Neural cell (in vitro differentiated cells): ENCODE measurements at regions not wholly inside any gene's neighbourhood (a gene's known extent, or its start where the extent isn't known, plus 50 kb on each side); places are given as distances from the start of the nearest gene placed in this dataset.

ENCODE experiments used
- H2AFZ ChIP-seq: fragments of 200-600, 300-800 bp; sonication (generic), shearing (Covaris generic); 2 replicates; pipeline ENCODE4 v1.6.0; 2014; ENCODE audit warnings: low read depth, mild to moderate bottlenecking, antibody characterized with exemption, low read length, moderate library complexity
- H3F3A ChIP-seq: fragments of 200-600 bp; shearing (Covaris generic); 2 replicates; pipeline ENCODE4 v1.6.1; 2016; ENCODE audit warnings: mild to moderate bottlenecking, moderate library complexity, mixed read lengths, antibody characterized with exemption, low read length; ENCODE audit not compliant: insufficient read depth, poor library complexity, severe bottlenecking
- H3K27ac ChIP-seq: fragments of 200-600, 300-800 bp; sonication (generic), shearing (Covaris generic); 2 replicates; pipeline ENCODE4 v1.5.1; 2014; ENCODE audit warnings: mild to moderate bottlenecking, low read length, moderate library complexity
- H3K27me3 ChIP-seq: fragments of 300-800, 200-600 bp; sonication (generic), shearing (Covaris generic); 2 replicates; pipeline ENCODE4 v1.6.0; 2014; ENCODE audit warnings: mild to moderate bottlenecking, low read depth, low read length, moderate library complexity; ENCODE audit not compliant: insufficient read depth
- H3K36me3 ChIP-seq: fragments of 300-800, 200-600 bp; sonication (generic), shearing (Covaris generic); 2 replicates; pipeline ENCODE4 v1.5.1; 2014; ENCODE audit warnings: mild to moderate bottlenecking, antibody characterized with exemption, low read length, moderate library complexity; ENCODE audit not compliant: insufficient read depth
- H3K4me2 ChIP-seq: fragments of 300-800, 200-600 bp; sonication (generic), shearing (Covaris generic); 2 replicates; pipeline ENCODE4 v1.6.0; 2014; ENCODE audit warnings: mild to moderate bottlenecking, low read length
- H3K4me3 ChIP-seq: fragments of 300-800, 200-600 bp; sonication (generic), shearing (Covaris generic); 2 replicates; pipeline ENCODE4 v1.5.1; 2014; ENCODE audit warnings: mild to moderate bottlenecking, low read length, moderate library complexity
- H3K79me2 ChIP-seq: fragments of 200-600 bp; shearing (Covaris generic); replicated peaks from 2 replicates; pipeline ENCODE4 v1.6.0; 2014; ENCODE audit warnings: mild to moderate bottlenecking, low read length, moderate library complexity; ENCODE audit not compliant: insufficient read depth
- H3K9ac ChIP-seq: fragments of 300-800, 200-600 bp; sonication (generic), shearing (Covaris generic); 2 replicates; pipeline ENCODE4 v1.6.1; 2016; ENCODE audit warnings: mild to moderate bottlenecking, low read length, mixed read lengths
- H3K9me2 ChIP-seq: fragments of 200-600 bp; shearing (Covaris generic); 2 replicates; pipeline ENCODE4 v1.6.1; 2016; ENCODE audit warnings: mild to moderate bottlenecking, low read length, mixed read lengths; ENCODE audit not compliant: insufficient read depth
- H3K9me3 ChIP-seq: fragments of 200-600, 300-800 bp; sonication (generic), shearing (Covaris generic); 2 replicates; pipeline ENCODE4 v1.6.1; 2016; ENCODE audit warnings: mild to moderate bottlenecking, mixed run types, low read length, moderate library complexity, mixed read lengths
- H4K20me1 ChIP-seq: fragments of 200-600 bp; shearing (Covaris generic); 2 replicates; pipeline ENCODE4 v1.6.1; 2016; ENCODE audit warnings: mild to moderate bottlenecking, mixed run types; ENCODE audit not compliant: insufficient read depth
- CTCF ChIP-seq: fragments of 450-650 bp; IDR thresholded peaks from 2 replicates; pipeline ENCODE4 v1.5.1; 2014; ENCODE audit warnings: antibody characterized with exemption, mild to moderate bottlenecking, moderate library complexity; ENCODE audit not compliant: poor library complexity, severe bottlenecking
- EP300 ChIP-seq: fragments of 450-650 bp; conservative IDR thresholded peaks from 2 replicates; pipeline ENCODE4 v1.6.1; 2014; ENCODE audit warnings: antibody characterized with exemption, mild to moderate bottlenecking, moderate library complexity; ENCODE audit not compliant: poor library complexity, severe bottlenecking
- EZH2 ChIP-seq: fragments of 200-600, 300-800 bp; shearing (Covaris generic), sonication (generic); IDR thresholded peaks from 2 replicates; pipeline ENCODE4 v1.6.1; 2014; ENCODE audit warnings: antibody characterized with exemption, low read length, borderline replicate concordance, mild to moderate bottlenecking; ENCODE audit not compliant: insufficient read depth, poor library complexity, severe bottlenecking
- MXI1 ChIP-seq: fragments of 450-650 bp; conservative IDR thresholded peaks from 2 replicates; pipeline ENCODE4 v1.6.1; 2014; ENCODE audit warnings: antibody characterized with exemption, mild to moderate bottlenecking; ENCODE audit not compliant: poor library complexity, severe bottlenecking
- POLR2AphosphoS5 ChIP-seq: IDR thresholded peaks from 2 replicates; pipeline ENCODE4 v1.6.1; 2012
- RAD21 ChIP-seq: fragments of 450-650 bp; conservative IDR thresholded peaks from 2 replicates; pipeline ENCODE4 v1.6.1; 2014; ENCODE audit warnings: antibody characterized with exemption, mild to moderate bottlenecking, moderate library complexity
- REST ChIP-seq: IDR thresholded peaks from 2 replicates; pipeline ENCODE4 v1.6.1; 2012; ENCODE audit warnings: borderline replicate concordance
- SMC3 ChIP-seq: fragments of 450-650 bp; conservative IDR thresholded peaks from 2 replicates; pipeline ENCODE4 v1.6.1; 2014; ENCODE audit warnings: antibody characterized with exemption, mild to moderate bottlenecking, moderate library complexity; ENCODE audit not compliant: poor library complexity
- TAF1 ChIP-seq: IDR thresholded peaks from 2 replicates; pipeline ENCODE4 v1.6.1; 2012; ENCODE audit warnings: low read depth

GRCh38 chr21:33174756-33175155, 55.0 kb upstream of the IFNAR2 start:
- Histone ChIP-seq H3K36me3 (no peaks in the 10 kb centered on the region), H3F3A (no peaks in the 10 kb centered on the region), H3K4me3 (no peak overlapping the region), H3K4me2 (no peak overlapping the region), H3K27me3 (no peaks in the 10 kb centered on the region), H3K9me2 (no peaks in the 10 kb centered on the region), H3K79me2 (no peaks in the 10 kb centered on the region), H3K27ac (no peak overlapping the region), H3K9ac (no peak overlapping the region), H3K9me3 (no peaks in the 10 kb centered on the region), H4K20me1 (no peaks in the 10 kb centered on the region), H2AFZ (no peak overlapping the region)
- TF ChIP-seq EP300 (no peak), MXI1 (no peak), POLR2AphosphoS5 (no peak), RAD21 (no peak), CTCF (no peak), SMC3 (no peak), EZH2 (no peak), REST (no peak), TAF1 (no peak)
